ENCODE measurements at regions not wholly inside any gene's neighbourhood (a gene's known extent, or its start where the extent isn't known, plus 50 kb on each side); places are given as distances from the start of the nearest gene placed in this dataset.

DNA sequence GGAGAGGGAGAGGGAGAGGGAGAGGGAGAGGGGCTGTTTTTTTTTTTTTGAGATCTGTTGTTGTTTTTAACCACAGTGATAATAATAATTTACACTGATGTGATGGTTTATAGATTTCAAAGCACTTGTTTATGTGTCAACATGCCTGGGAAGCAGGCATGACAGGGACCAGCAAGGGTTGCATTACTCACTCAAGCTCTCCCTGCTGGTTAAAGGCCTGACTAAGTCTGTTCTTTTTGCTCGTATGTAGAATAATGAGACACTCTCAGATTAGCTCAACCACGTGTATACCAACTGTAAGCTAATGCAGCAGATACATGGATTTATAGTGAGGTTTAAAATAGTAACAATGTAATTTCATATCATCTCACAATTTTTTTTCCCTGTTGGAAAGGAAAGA lies 134.6 kb upstream of the BOD1L1 start:
- DNase-seq, result no peak
- Mint-ChIP-seq H3K27me3 (no peaks in the 10 kb centered on the region), H3K4me1 (no peaks in the 10 kb centered on the region), H3K27ac (no peak overlapping the region), H3K4me3 (no peak overlapping the region), H3K9me3 (peaks cover 16% of the 10 kb centered on the region), H3K36me3 (ENCODE audit: low read depth) (no peaks in the 10 kb centered on the region)
- ChIA-PET CTCF (no interaction called here), POLR2A (no interaction called here)
- intact Hi-C loops (cut with micrococcal nuclease), result no loop called here
- no peak for ATAC-seq (ENCODE audit: low read depth)
- TF ChIP-seq, protein P1, sequence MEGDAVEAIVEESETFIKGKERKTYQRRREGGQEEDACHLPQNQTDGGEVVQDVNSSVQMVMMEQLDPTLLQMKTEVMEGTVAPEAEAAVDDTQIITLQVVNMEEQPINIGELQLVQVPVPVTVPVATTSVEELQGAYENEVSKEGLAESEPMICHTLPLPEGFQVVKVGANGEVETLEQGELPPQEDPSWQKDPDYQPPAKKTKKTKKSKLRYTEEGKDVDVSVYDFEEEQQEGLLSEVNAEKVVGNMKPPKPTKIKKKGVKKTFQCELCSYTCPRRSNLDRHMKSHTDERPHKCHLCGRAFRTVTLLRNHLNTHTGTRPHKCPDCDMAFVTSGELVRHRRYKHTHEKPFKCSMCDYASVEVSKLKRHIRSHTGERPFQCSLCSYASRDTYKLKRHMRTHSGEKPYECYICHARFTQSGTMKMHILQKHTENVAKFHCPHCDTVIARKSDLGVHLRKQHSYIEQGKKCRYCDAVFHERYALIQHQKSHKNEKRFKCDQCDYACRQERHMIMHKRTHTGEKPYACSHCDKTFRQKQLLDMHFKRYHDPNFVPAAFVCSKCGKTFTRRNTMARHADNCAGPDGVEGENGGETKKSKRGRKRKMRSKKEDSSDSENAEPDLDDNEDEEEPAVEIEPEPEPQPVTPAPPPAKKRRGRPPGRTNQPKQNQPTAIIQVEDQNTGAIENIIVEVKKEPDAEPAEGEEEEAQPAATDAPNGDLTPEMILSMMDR (IDR thresholded peaks at IDR 0.05), result no peak

GRCh38 chr4:13763707-13764106 lies 136.2 kb upstream of the BOD1L1 start:
- no peaks in the 10 kb centered on the region for H3K27me3 Mint-ChIP-seq
- no peaks in the 10 kb centered on the region for H3K4me1 Mint-ChIP-seq
- no peak overlapping the region for H3K4me3 Mint-ChIP-seq
- H3K36me3 Mint-ChIP-seq (ENCODE audit: low read depth), result no peaks in the 10 kb centered on the region
- no peak overlapping the region for H3K27ac Mint-ChIP-seq
- CTCF ChIA-PET, result no interaction called here
- POLR2A ChIA-PET, result no interaction called here
- TF ChIP-seq, protein P1 (IDR thresholded peaks at IDR 0.05), result no peak
- intact Hi-C loops (cut with micrococcal nuclease), result no loop called here
- DNase-seq, result no peak
- no peak for ATAC-seq (ENCODE audit: low read depth)
- H3K9me3 Mint-ChIP-seq, result peaks cover 7% of the 10 kb centered on the region

- intact Hi-C loops (cut with micrococcal nuclease), result no loop called here
- peaks cover 2% of the 10 kb centered on the region for H3K9me3 Mint-ChIP-seq
- H3K4me3 Mint-ChIP-seq, result no peak overlapping the region
- DNase-seq (no peak), ATAC-seq (ENCODE audit: low read depth) (no peak)
- H3K27ac Mint-ChIP-seq, result no peak overlapping the region
- ChIA-PET POLR2A (no interaction called here), CTCF (no interaction called here)
- TF ChIP-seq, protein P1 (IDR thresholded peaks at IDR 0.05), result no peak
- no peaks in the 10 kb centered on the region for H3K27me3 Mint-ChIP-seq
- H3K4me1 Mint-ChIP-seq, result no peaks in the 10 kb centered on the region
- no peaks in the 10 kb centered on the region for H3K36me3 Mint-ChIP-seq (ENCODE audit: low read depth)
Observed at GRCh38 chr4:13765539-13765938, 138.0 kb upstream of the BOD1L1 start.

- POLR2A ChIA-PET, result no interaction called here
- no peak overlapping the region for H3K27ac Mint-ChIP-seq
- no peak for DNase-seq
Observed at GRCh38 chr4:13766761-13767540, 139.4 kb upstream of the BOD1L1 start.

GRCh38 chr4:13777341-13777740 lies 149.8 kb upstream of the BOD1L1 start:
- no peak for ATAC-seq (ENCODE audit: low read depth)
- Mint-ChIP-seq H3K4me3 (no peak overlapping the region), H3K36me3 (ENCODE audit: low read depth) (no peaks in the 10 kb centered on the region), H3K27me3 (no peaks in the 10 kb centered on the region), H3K4me1 (no peaks in the 10 kb centered on the region), H3K9me3 (peaks cover 12% of the 10 kb centered on the region), H3K27ac (no peak overlapping the region)
- no peak for DNase-seq
- intact Hi-C loops (cut with micrococcal nuclease), result no loop called here
- ChIA-PET CTCF (no interaction called here), POLR2A (no interaction called here)
- TF ChIP-seq, protein P1 (IDR thresholded peaks at IDR 0.05), result no peak

More at GRCh38 chr4:13766761-13767540, 139.4 kb upstream of the BOD1L1 start:
- Mint-ChIP-seq H3K4me3 (no peak overlapping the region), H3K36me3 (ENCODE audit: low read depth) (no peaks in the 10 kb centered on the region), H3K4me1 (no peaks in the 10 kb centered on the region), H3K27me3 (no peaks in the 10 kb centered on the region), H3K9me3 (peaks cover 7% of the 10 kb centered on the region)
- TF ChIP-seq, protein P1 (IDR thresholded peaks at IDR 0.05), result no peak
- intact Hi-C loops (cut with micrococcal nuclease), result no loop called here
- ATAC-seq (ENCODE audit: low read depth), result no peak
- CTCF ChIA-PET, result no interaction called here

Data from activated B cell treated with CpG ODN at 0.5 μM for 24 hours (primary cell).